ENCODE measurements at regions not wholly inside any gene's neighbourhood (a gene's known extent, or its start where the extent isn't known, plus 50 kb on each side); places are given as distances from the start of the nearest gene placed in this dataset.

- Histone ChIP-seq H3K27me3 (peaks cover 12% of the 10 kb centered on the region), H3K4me1 (no peaks in the 10 kb centered on the region), H3K36me3 (no peaks in the 10 kb centered on the region), H3K9me3 (peaks cover 0 to 5% (median 0%) of the 10 kb centered on the region in 3 donors), H3K4me3 (no peak overlapping the region), H3K27ac (no peak overlapping the region)
- TF ChIP-seq POLR2AphosphoS5 (IDR thresholded peaks at IDR 0.05) = no peak
- TF ChIP-seq CTCF (IDR thresholded peaks at IDR 0.05) = no peak
- TF ChIP-seq EP300 (IDR thresholded peaks at IDR 0.05) = no peak
- no peak for TF ChIP-seq POLR2A (IDR thresholded peaks at IDR 0.05)
- 64 to 73% methylated on average over 5 to 6 of the region's 6 CpGs for WGBS, 2 donors (ENCODE audit: low coverage in 1 of 2)
- ATAC-seq = no peak
These were observed 391.6 kb upstream of the ASIC2 start for GRCh38 chr17:33684735-33685134.

- Histone ChIP-seq H3K4me1 (no peaks in the 10 kb centered on the region), H3K27ac (no peak overlapping the region), H3K9me3 (peaks cover 0 to 10% (median 0%) of the 10 kb centered on the region in 3 donors), H3K27me3 (peaks cover 13% of the 10 kb centered on the region), H3K36me3 (no peaks in the 10 kb centered on the region), H3K4me3 (no peak overlapping the region)
- 80% methylated on average over 2 of the region's 4 CpGs; no CpG with 5 or more reads in 1 of the 2 donors for WGBS, 2 donors (ENCODE audit: low coverage in 1 of 2)
- no peak for TF ChIP-seq POLR2AphosphoS5 (IDR thresholded peaks at IDR 0.05)
- no peak for TF ChIP-seq EP300 (IDR thresholded peaks at IDR 0.05)
- no peak for TF ChIP-seq CTCF (IDR thresholded peaks at IDR 0.05)
- TF ChIP-seq POLR2A (IDR thresholded peaks at IDR 0.05) = no peak
- ATAC-seq = no peak
These were observed 393.1 kb upstream of the ASIC2 start for GRCh38 chr17:33686171-33686570.

- TF ChIP-seq EP300 (IDR thresholded peaks at IDR 0.05) (no peak), POLR2AphosphoS5 (IDR thresholded peaks at IDR 0.05) (no peak), CTCF (IDR thresholded peaks at IDR 0.05) (no peak), POLR2A (IDR thresholded peaks at IDR 0.05) (no peak)
- Histone ChIP-seq H3K27ac (no peak overlapping the region), H3K27me3 (peaks cover 13% of the 10 kb centered on the region), H3K4me1 (no peaks in the 10 kb centered on the region), H3K36me3 (no peaks in the 10 kb centered on the region), H3K9me3 (peaks cover 0 to 10% (median 0%) of the 10 kb centered on the region in 3 donors), H3K4me3 (no peak overlapping the region)
- ATAC-seq = no peak
- 61 to 68% methylated on average over 2 to 3 of the region's 3 CpGs for WGBS, 2 donors (ENCODE audit: low coverage in 1 of 2)
These were observed 394.7 kb upstream of the ASIC2 start for GRCh38 chr17:33687831-33688230.

- Histone ChIP-seq H3K4me3 (no peak overlapping the region), H3K27me3 (peaks cover 16% of the 10 kb centered on the region), H3K36me3 (no peaks in the 10 kb centered on the region), H3K27ac (no peak overlapping the region), H3K9me3 (peaks cover 0 to 10% (median 0%) of the 10 kb centered on the region in 3 donors), H3K4me1 (no peaks in the 10 kb centered on the region)
- no peak for ATAC-seq
- no peak for TF ChIP-seq EP300 (IDR thresholded peaks at IDR 0.05)
- no peak for TF ChIP-seq CTCF (IDR thresholded peaks at IDR 0.05)
- TF ChIP-seq POLR2AphosphoS5 (IDR thresholded peaks at IDR 0.05) = no peak
- TF ChIP-seq POLR2A (IDR thresholded peaks at IDR 0.05) = no peak
- WGBS, 2 donors (ENCODE audit: low coverage in 1 of 2) = 72 to 75% methylated on average over 3 of the region's 4 CpGs
These were observed 395.7 kb upstream of the ASIC2 start for GRCh38 chr17:33688771-33689170.

- peaks cover 0 to 10% (median 0%) of the 10 kb centered on the region in 3 donors for H3K9me3 ChIP-seq
- WGBS, 2 donors (ENCODE audit: low coverage in 1 of 2) = 52 to 67% methylated on average over 1 to 2 of the region's 2 CpGs
- peaks cover 20% of the 10 kb centered on the region for H3K27me3 ChIP-seq
- no peak for TF ChIP-seq POLR2A (IDR thresholded peaks at IDR 0.05)
- no peak for TF ChIP-seq POLR2AphosphoS5 (IDR thresholded peaks at IDR 0.05)
- TF ChIP-seq CTCF (IDR thresholded peaks at IDR 0.05) = no peak
- no peak for TF ChIP-seq EP300 (IDR thresholded peaks at IDR 0.05)
- H3K4me3 ChIP-seq = no peak overlapping the region
- no peaks in the 10 kb centered on the region for H3K4me1 ChIP-seq
- no peak overlapping the region for H3K27ac ChIP-seq
- no peaks in the 10 kb centered on the region for H3K36me3 ChIP-seq
- no peak for ATAC-seq
These were observed 396.6 kb upstream of the ASIC2 start for GRCh38 chr17:33689725-33690124.

All from gastroesophageal sphincter (tissue), 4 donors.